Testis (tissue), 2 donors: ENCODE measurements at regions not wholly inside any gene's neighbourhood (a gene's known extent, or its start where the extent isn't known, plus 50 kb on each side); places are given as distances from the start of the nearest gene placed in this dataset.

Source experiments
- POLR2A ChIP-seq: fragments of 450-650 bp; IDR thresholded peaks from one replicate; pipeline ENCODE4 v1.6.1; 2017; ENCODE audit warnings: antibody characterized with exemption, mild to moderate bottlenecking, moderate library complexity
- TF ChIP-seq, protein P1 (sequence below), 3 experiments: fragments of 450-650 bp in 2 of 3; fragments of 200-600 bp in 1 of 3; sonication (generic) in 1 of 3; IDR thresholded peaks; one replicate each; pipeline ENCODE4 v1.5.1; 2016 to 2019; ENCODE audit warnings: antibody characterized with exemption in 3 of 3, mild to moderate bottlenecking in 2 of 3, moderate library complexity in 1 of 3

DNA sequence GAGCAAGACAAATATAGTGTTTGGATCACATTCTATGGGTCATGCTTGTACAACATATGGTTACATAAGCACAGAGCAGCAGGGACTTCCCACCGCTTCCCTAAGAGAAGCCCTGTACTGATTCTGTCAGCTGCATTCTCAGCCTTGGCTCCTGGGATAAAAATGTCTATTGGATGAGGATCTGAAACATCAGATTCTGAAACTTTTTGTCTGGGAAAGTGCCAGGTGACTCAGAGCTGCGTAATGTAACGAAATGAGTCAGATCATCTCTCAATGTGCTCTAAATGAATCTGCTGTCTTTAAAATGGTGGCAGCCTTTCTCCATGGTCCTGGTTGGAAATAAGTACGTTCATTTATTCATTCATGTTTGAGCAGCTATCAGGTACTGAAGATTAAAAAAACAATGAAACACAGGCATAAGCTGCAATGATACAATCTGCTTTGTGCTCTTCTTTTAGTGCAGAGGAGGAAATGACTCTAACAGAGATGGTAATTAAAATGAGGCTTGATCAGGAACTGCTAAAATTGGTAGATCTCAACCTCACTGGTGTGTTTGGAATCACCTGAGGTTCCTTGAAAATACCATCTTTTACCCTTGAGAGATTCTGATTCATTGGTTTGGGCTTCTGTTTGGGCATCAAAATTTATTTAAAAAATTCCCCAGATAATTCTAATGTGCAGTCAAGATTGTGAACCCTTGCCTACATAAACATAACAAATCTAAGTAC is 99.1 kb upstream of the NAP1L1 start:
- TF ChIP-seq, protein P1, sequence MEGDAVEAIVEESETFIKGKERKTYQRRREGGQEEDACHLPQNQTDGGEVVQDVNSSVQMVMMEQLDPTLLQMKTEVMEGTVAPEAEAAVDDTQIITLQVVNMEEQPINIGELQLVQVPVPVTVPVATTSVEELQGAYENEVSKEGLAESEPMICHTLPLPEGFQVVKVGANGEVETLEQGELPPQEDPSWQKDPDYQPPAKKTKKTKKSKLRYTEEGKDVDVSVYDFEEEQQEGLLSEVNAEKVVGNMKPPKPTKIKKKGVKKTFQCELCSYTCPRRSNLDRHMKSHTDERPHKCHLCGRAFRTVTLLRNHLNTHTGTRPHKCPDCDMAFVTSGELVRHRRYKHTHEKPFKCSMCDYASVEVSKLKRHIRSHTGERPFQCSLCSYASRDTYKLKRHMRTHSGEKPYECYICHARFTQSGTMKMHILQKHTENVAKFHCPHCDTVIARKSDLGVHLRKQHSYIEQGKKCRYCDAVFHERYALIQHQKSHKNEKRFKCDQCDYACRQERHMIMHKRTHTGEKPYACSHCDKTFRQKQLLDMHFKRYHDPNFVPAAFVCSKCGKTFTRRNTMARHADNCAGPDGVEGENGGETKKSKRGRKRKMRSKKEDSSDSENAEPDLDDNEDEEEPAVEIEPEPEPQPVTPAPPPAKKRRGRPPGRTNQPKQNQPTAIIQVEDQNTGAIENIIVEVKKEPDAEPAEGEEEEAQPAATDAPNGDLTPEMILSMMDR (IDR thresholded peaks at IDR 0.05), result no peak
- no peak for TF ChIP-seq POLR2A
